HepG2 (cell line): ENCODE measurements at regions not wholly inside any gene's neighbourhood (a gene's known extent, or its start where the extent isn't known, plus 50 kb on each side); places are given as distances from the start of the nearest gene placed in this dataset.

ENCODE experiments used
- ATAC-seq: fragments of 200-7000 bp; cut with Tn5 transposase; 3 replicates; pipeline ENCODE4 v1.9.1; 2020; ENCODE audit warnings: mild to moderate bottlenecking, moderate library complexity
- BruUV-seq: library from RNA; stranded (reverse); fragments of 400-500 nt; replicated peaks from 2 replicates; lab custom pipeline; 2021; lab: Mats Ljungman, UMichigan
- CTCF ChIA-PET: fragments of 300-600 bp; formaldehyde crosslinking; extraction: SDS; loops from one replicate; lab custom pipeline; 2021; ENCODE audit warnings: low total read pairs, inconsistent platforms, low intra/inter-chr PET ratio; lab: Yijun Ruan, JAX
- POLR2A ChIA-PET: fragments of 350-600 bp; sonication (Branson Sonifier 250); formaldehyde crosslinking; loops from one replicate; lab custom pipeline; 2020; ENCODE audit warnings: antibody characterized with exemption, inconsistent platforms; lab: Yijun Ruan, JAX
- DNase-seq: peaks from one replicate; pipeline ENCODE4 v3.0.0-alpha.2; 2015; ENCODE audit warnings: low spot score
- FAIRE-seq: peaks from 3 replicates; lab custom pipeline; 2011; peaks lifted over from hg19 to GRCh38; lab: Jason Lieb, UNC
- H2AFZ ChIP-seq: one replicate; pipeline ENCODE4 v1.6.1; 2011; ENCODE audit warnings: low read length, inconsistent platforms
- H3K27ac ChIP-seq: fragments of 300-600 bp; 3 replicates; pipeline ENCODE4 v1.8.0; 2011; ENCODE audit warnings: mixed run types, mild to moderate bottlenecking, mixed read lengths, low read length, inconsistent platforms; ENCODE audit not compliant: insufficient read depth; ENCODE audit errors: extremely low read length
- H3K27me3 ChIP-seq, 2 experiments: fragments of 200-600 bp in 1 of 2; 2 replicates in 1 of 2; 3 replicates in 1 of 2; pipeline versions ENCODE4 v1.6.0 to v1.8.0; 2011; ENCODE audit warnings: low read length in 2 of 2, mild to moderate bottlenecking in 2 of 2, moderate library complexity in 2 of 2, inconsistent platforms in 1 of 2; ENCODE audit not compliant: insufficient read depth in 2 of 2, control insufficient read depth in 1 of 2
- H3K36me3 ChIP-seq, 2 experiments: fragments of 200-600 bp in 1 of 2; replicated peaks in 1 of 2; 2 replicates in 1 of 2; 3 replicates in 1 of 2; pipeline versions ENCODE4 v1.5.1 to v1.8.0; 2011; ENCODE audit warnings: low read length in 2 of 2, inconsistent platforms in 1 of 2; ENCODE audit not compliant: insufficient read depth in 2 of 2, control insufficient read depth in 1 of 2
- H3K4me1 ChIP-seq: 2 replicates; pipeline ENCODE4 v1.5.1; 2012; ENCODE audit warnings: low read length, inconsistent platforms; ENCODE audit not compliant: insufficient read depth
- H3K4me2 ChIP-seq: 2 replicates; pipeline ENCODE4 v1.6.0; 2011; ENCODE audit warnings: low read depth, low read length, inconsistent platforms
- H3K4me3 ChIP-seq, 3 experiments: fragments of 200-600 bp in 1 of 3; sonication (generic), shearing (Covaris generic) in 1 of 3; replicated peaks in 1 of 3; 2 replicates each; pipeline ENCODE4 v1.5.1; 2011 to 2016; ENCODE audit warnings: low read length in 3 of 3, inconsistent platforms in 2 of 3, low read depth in 2 of 3, mild to moderate bottlenecking in 2 of 3, control low read depth in 1 of 3, mixed read lengths in 1 of 3; ENCODE audit not compliant: insufficient read depth in 1 of 3
- H3K79me2 ChIP-seq: one replicate; pipeline ENCODE4 v1.6.1; 2011; ENCODE audit warnings: low read length, inconsistent platforms; ENCODE audit not compliant: insufficient read depth
- H3K9ac ChIP-seq: 2 replicates; pipeline ENCODE4 v1.6.0; 2011; ENCODE audit warnings: mild to moderate bottlenecking, low read depth, low read length, inconsistent platforms; ENCODE audit not compliant: insufficient read depth
- H3K9me3 ChIP-seq: 2 replicates; pipeline ENCODE4 v1.5.1; 2012; ENCODE audit warnings: mild to moderate bottlenecking, low read length
- H4K20me1 ChIP-seq: 2 replicates; pipeline ENCODE4 v1.6.0; 2011; ENCODE audit warnings: inconsistent platforms, mild to moderate bottlenecking, low read length, moderate library complexity; ENCODE audit not compliant: insufficient read depth
- IRF2 ChIP-seq: IDR thresholded peaks from 2 replicates; pipeline ENCODE4 v1.6.1; 2018; ENCODE audit warnings: missing genetic modification reagents, missing compliant biosample characterization
- KAT8 ChIP-seq: IDR thresholded peaks from 2 replicates; pipeline ENCODE4 v1.6.1; 2016; ENCODE audit warnings: missing genetic modification reagents, missing compliant biosample characterization
- LCORL ChIP-seq, 2 experiments: fragments of 450-650 bp in 1 of 2; sonication (generic) in 1 of 2; formaldehyde crosslinking in 1 of 2; IDR thresholded peaks; 2 replicates each; pipeline versions ENCODE4 v1.5.0 to v1.6.1; 2017 to 2020; ENCODE audit warnings: antibody characterized with exemption in 1 of 2, missing genetic modification reagents in 1 of 2
- MBD4 ChIP-seq: IDR thresholded peaks from 2 replicates; pipeline ENCODE4 v1.6.1; 2012; ENCODE audit warnings: low read length, inconsistent platforms, borderline replicate concordance
- SAP130 ChIP-seq: IDR thresholded peaks from 2 replicates; pipeline ENCODE4 v1.6.1; 2016; ENCODE audit warnings: low read depth
- SMAD3 ChIP-seq: sonication (generic); formaldehyde crosslinking; IDR thresholded peaks from 2 replicates; pipeline ENCODE4 v1.4.0; 2020; ENCODE audit warnings: missing genetic modification reagents
- TP53 ChIP-seq: sonication (generic); formaldehyde crosslinking; conservative IDR thresholded peaks from 2 replicates; pipeline ENCODE4 v1.4.0; 2020; ENCODE audit warnings: missing genetic modification reagents
- ZNF607 ChIP-seq: sonication (generic); formaldehyde crosslinking; IDR thresholded peaks from 2 replicates; pipeline ENCODE4 v1.5.1; 2020; ENCODE audit warnings: missing genetic modification reagents, mild to moderate bottlenecking, borderline replicate concordance
- ZNF670 ChIP-seq: sonication (generic); formaldehyde crosslinking; IDR thresholded peaks from 2 replicates; pipeline ENCODE4 v1.8.0; 2022; ENCODE audit warnings: mild to moderate bottlenecking, missing genetic modification reagents, borderline replicate concordance
- ZNF850 ChIP-seq: sonication (generic); formaldehyde crosslinking; conservative IDR thresholded peaks from 2 replicates; pipeline ENCODE4 v1.9.0; 2021; ENCODE audit warnings: mild to moderate bottlenecking, missing genetic modification reagents
- WGBS: methylation state at CpG from one replicate; pipeline ENCODE4 v1.1.6; 2017; ENCODE audit warnings: low lambda C conversion rate; 5-methylcytosine and 5-hydroxymethylcytosine counted together
- in situ Hi-C: cut with HindIII; loops from 2 replicates; pipeline ENCODE4 v1.10.0; 2017; ENCODE audit warnings: low pct_unique_long_range_greater_than_20kb; ENCODE audit not compliant: extremely low pct_ligation_motif_present
- intact Hi-C: fragments of 100-400 bp; cut with micrococcal nuclease; formaldehyde crosslinking; loops from one replicate; pipeline ENCODE4 v1.10.0; 2022; ENCODE audit not compliant: unreplicated experiment
- TF ChIP-seq, protein P1 (sequence below): sonication (generic); formaldehyde crosslinking; IDR thresholded peaks from 2 replicates; pipeline ENCODE4 v1.5.0; 2020; ENCODE audit warnings: mild to moderate bottlenecking, missing genetic modification reagents, borderline replicate concordance
- TF ChIP-seq, protein P2 (sequence below): sonication (generic); formaldehyde crosslinking; IDR thresholded peaks from 2 replicates; pipeline ENCODE4 v1.4.0; 2020; ENCODE audit warnings: missing genetic modification reagents, borderline replicate concordance
- TF ChIP-seq, protein P3 (sequence below): sonication (generic); formaldehyde crosslinking; IDR thresholded peaks from 2 replicates; pipeline ENCODE4 v1.8.1; 2023; ENCODE audit warnings: mild to moderate bottlenecking, missing genetic modification reagents

DNA sequence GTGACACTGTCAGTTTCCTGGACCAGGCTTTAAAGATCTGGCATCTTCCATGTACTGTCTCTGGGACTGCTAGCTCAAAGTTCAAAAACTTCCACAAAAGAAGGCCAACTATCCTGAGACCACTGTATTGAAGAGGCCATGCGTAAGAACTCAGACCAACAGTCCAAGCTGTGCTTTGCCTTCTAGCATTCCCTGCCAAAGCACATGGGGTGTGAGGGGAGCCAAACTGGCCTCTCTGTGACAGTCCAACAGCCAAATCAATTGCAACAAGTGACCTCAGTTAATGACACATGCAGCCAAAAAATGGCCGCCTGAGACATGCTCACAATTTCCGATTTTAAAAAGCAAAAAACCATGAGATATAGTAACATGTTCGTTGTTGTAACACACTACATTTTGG lies 160.3 kb upstream of the CDH19 start:
- no TSS peak for BruUV-seq
- 21% methylated on average over 4 of the region's 4 CpGs for WGBS
- no peak for ATAC-seq
- Histone ChIP-seq H3K9ac (no peak overlapping the region), H3K27ac (no peak overlapping the region), H3K4me1 (no peaks in the 10 kb centered on the region), H3K79me2 (no peaks in the 10 kb centered on the region), H3K36me3 (no peaks in the 10 kb centered on the region), H4K20me1 (no peaks in the 10 kb centered on the region), H3K4me2 (no peak overlapping the region), H3K27me3 (no peaks in the 10 kb centered on the region; a peak in 1 of 5 replicates), H3K4me3 (no peak overlapping the region), H3K9me3 (no peaks in the 10 kb centered on the region), H2AFZ (no peak overlapping the region)
- intact Hi-C loops, result no loop called here
- FAIRE-seq, result no peak
- CTCF ChIA-PET, result no interaction called here
- POLR2A ChIA-PET, result no interaction called here
- in situ Hi-C loops, result no loop called here
- DNase-seq, result no peak
- TF ChIP-seq SAP130 (no peak), KAT8 (CRISPR knock-in tag) (no peak), TP53 (CRISPR knock-in tag) (no peak), ZNF670 (CRISPR knock-in tag) (no peak), ZNF607 (CRISPR knock-in tag) (no peak), LCORL (IDR thresholded peaks at IDR 0.05) (no peak), LCORL (CRISPR knock-in tag; IDR thresholded peaks at IDR 0.05) (no peak), IRF2 (CRISPR knock-in tag) (no peak), ZNF850 (CRISPR knock-in tag) (no peak), MBD4 (no peak), SMAD3 (CRISPR knock-in tag) (no peak)
- TF ChIP-seq, protein P1, sequence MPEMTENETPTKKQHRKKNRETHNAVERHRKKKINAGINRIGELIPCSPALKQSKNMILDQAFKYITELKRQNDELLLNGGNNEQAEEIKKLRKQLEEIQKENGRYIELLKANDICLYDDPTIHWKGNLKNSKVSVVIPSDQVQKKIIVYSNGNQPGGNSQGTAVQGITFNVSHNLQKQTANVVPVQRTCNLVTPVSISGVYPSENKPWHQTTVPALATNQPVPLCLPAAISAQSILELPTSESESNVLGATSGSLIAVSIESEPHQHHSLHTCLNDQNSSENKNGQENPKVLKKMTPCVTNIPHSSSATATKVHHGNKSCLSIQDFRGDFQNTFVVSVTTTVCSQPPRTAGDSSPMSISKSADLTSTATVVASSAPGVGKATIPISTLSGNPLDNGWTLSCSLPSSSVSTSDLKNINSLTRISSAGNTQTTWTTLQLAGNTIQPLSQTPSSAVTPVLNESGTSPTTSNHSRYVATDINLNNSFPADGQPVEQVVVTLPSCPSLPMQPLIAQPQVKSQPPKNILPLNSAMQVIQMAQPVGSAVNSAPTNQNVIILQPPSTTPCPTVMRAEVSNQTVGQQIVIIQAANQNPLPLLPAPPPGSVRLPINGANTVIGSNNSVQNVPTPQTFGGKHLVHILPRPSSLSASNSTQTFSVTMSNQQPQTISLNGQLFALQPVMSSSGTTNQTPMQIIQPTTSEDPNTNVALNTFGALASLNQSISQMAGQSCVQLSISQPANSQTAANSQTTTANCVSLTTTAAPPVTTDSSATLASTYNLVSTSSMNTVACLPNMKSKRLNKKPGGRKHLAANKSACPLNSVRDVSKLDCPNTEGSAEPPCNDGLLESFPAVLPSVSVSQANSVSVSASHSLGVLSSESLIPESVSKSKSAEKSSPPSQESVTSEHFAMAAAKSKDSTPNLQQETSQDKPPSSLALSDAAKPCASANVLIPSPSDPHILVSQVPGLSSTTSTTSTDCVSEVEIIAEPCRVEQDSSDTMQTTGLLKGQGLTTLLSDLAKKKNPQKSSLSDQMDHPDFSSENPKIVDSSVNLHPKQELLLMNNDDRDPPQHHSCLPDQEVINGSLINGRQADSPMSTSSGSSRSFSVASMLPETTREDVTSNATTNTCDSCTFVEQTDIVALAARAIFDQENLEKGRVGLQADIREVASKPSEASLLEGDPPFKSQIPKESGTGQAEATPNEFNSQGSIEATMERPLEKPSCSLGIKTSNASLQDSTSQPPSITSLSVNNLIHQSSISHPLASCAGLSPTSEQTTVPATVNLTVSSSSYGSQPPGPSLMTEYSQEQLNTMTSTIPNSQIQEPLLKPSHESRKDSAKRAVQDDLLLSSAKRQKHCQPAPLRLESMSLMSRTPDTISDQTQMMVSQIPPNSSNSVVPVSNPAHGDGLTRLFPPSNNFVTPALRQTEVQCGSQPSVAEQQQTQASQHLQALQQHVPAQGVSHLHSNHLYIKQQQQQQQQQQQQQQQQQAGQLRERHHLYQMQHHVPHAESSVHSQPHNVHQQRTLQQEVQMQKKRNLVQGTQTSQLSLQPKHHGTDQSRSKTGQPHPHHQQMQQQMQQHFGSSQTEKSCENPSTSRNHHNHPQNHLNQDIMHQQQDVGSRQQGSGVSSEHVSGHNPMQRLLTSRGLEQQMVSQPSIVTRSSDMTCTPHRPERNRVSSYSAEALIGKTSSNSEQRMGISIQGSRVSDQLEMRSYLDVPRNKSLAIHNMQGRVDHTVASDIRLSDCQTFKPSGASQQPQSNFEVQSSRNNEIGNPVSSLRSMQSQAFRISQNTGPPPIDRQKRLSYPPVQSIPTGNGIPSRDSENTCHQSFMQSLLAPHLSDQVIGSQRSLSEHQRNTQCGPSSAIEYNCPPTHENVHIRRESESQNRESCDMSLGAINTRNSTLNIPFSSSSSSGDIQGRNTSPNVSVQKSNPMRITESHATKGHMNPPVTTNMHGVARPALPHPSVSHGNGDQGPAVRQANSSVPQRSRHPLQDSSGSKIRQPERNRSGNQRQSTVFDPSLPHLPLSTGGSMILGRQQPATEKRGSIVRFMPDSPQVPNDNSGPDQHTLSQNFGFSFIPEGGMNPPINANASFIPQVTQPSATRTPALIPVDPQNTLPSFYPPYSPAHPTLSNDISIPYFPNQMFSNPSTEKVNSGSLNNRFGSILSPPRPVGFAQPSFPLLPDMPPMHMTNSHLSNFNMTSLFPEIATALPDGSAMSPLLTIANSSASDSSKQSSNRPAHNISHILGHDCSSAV (CRISPR knock-in tag), result no peak
- TF ChIP-seq, protein P2, sequence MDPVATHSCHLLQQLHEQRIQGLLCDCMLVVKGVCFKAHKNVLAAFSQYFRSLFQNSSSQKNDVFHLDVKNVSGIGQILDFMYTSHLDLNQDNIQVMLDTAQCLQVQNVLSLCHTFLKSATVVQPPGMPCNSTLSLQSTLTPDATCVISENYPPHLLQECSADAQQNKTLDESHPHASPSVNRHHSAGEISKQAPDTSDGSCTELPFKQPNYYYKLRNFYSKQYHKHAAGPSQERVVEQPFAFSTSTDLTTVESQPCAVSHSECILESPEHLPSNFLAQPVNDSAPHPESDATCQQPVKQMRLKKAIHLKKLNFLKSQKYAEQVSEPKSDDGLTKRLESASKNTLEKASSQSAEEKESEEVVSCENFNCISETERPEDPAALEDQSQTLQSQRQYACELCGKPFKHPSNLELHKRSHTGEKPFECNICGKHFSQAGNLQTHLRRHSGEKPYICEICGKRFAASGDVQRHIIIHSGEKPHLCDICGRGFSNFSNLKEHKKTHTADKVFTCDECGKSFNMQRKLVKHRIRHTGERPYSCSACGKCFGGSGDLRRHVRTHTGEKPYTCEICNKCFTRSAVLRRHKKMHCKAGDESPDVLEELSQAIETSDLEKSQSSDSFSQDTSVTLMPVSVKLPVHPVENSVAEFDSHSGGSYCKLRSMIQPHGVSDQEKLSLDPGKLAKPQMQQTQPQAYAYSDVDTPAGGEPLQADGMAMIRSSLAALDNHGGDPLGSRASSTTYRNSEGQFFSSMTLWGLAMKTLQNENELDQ (CRISPR knock-in tag), result no peak
- TF ChIP-seq, protein P3, sequence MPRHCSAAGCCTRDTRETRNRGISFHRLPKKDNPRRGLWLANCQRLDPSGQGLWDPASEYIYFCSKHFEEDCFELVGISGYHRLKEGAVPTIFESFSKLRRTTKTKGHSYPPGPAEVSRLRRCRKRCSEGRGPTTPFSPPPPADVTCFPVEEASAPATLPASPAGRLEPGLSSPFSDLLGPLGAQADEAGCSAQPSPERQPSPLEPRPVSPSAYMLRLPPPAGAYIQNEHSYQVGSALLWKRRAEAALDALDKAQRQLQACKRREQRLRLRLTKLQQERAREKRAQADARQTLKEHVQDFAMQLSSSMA (CRISPR knock-in tag), result no peak
